Gastroesophageal sphincter (tissue), 3 donors: ENCODE measurements at regions not wholly inside any gene's neighbourhood (a gene's known extent, or its start where the extent isn't known, plus 50 kb on each side); places are given as distances from the start of the nearest gene placed in this dataset.

Source experiments
- CTCF ChIP-seq, 4 experiments: fragments of 200-600 bp in 2 of 4; fragments of 450-650 bp in 2 of 4; sonication (generic) in 1 of 4; IDR thresholded peaks; one replicate each; pipeline ENCODE4 v1.5.1; 2017 to 2019; ENCODE audit warnings: antibody characterized with exemption in 4 of 4, mild to moderate bottlenecking in 2 of 4, moderate library complexity in 2 of 4
- EP300 ChIP-seq: sonication (generic); formaldehyde crosslinking; IDR thresholded peaks from one replicate; pipeline ENCODE4 v1.6.1; 2017; ENCODE audit warnings: antibody characterized with exemption, mild to moderate bottlenecking
- POLR2A ChIP-seq, 2 donors: fragments of 450-650 bp; IDR thresholded peaks; one replicate each; pipeline ENCODE4 v1.6.1; 2017; ENCODE audit warnings: antibody characterized with exemption in 2 of 2, mild to moderate bottlenecking in 2 of 2, moderate library complexity in 1 of 2
- POLR2AphosphoS5 ChIP-seq: sonication (generic); formaldehyde crosslinking; IDR thresholded peaks from one replicate; pipeline ENCODE4 v1.6.1; 2017; ENCODE audit warnings: antibody characterized with exemption

- TF ChIP-seq CTCF (IDR thresholded peaks at IDR 0.05) (no peak), POLR2A (IDR thresholded peaks at IDR 0.05) (no peak), POLR2AphosphoS5 (no peak), EP300 (no peak)
Observed at GRCh38 chr6:74554041-74554440, 651.8 kb downstream of the COL12A1 start.
